OCI-LY7 (cell line): ENCODE measurements at regions not wholly inside any gene's neighbourhood (a gene's known extent, or its start where the extent isn't known, plus 50 kb on each side); places are given as distances from the start of the nearest gene placed in this dataset.

Source experiments
- CTCF ChIP-seq: fragments of 200-600 bp; sonication (generic); conservative IDR thresholded peaks from 2 replicates; pipeline ENCODE4 v1.5.1; 2014; ENCODE audit warnings: mild to moderate bottlenecking, antibody characterized with exemption, low read length, moderate library complexity, mixed read lengths
- EZH2phosphoT487 ChIP-seq: fragments of 200-600 bp; sonication (generic); IDR thresholded peaks from 2 replicates; pipeline ENCODE4 v1.6.1; 2018; ENCODE audit warnings: low read depth, borderline replicate concordance, mild to moderate bottlenecking, mixed run types, antibody characterized with exemption, low read length, moderate library complexity, mixed read lengths

- TF ChIP-seq CTCF (no peak), EZH2phosphoT487 (no peak)
These were observed 349.9 kb upstream of the TGFBR2 start for GRCh38 chr3:30256474-30256873.
